Epithelial cell of proximal tubule (primary cell): ENCODE measurements at regions not wholly inside any gene's neighbourhood (a gene's known extent, or its start where the extent isn't known, plus 50 kb on each side); places are given as distances from the start of the nearest gene placed in this dataset.

Source experiments
- DNase-seq: peaks from one replicate; pipeline ENCODE4 v3.0.0-alpha.2; 2011; ENCODE audit warnings: low read depth
- H3K4me3 ChIP-seq: 2 replicates; pipeline ENCODE4 v1.5.1; 2011; ENCODE audit warnings: low read depth, mild to moderate bottlenecking, low read length
- CTCF ChIP-seq: conservative IDR thresholded peaks from 2 replicates; pipeline ENCODE4 v1.5.1; 2012; ENCODE audit warnings: low read depth, mild to moderate bottlenecking, low read length

GRCh38 chr16:7167626-7168025 is 165.0 kb upstream of the RBFOX1 start:
- TF ChIP-seq CTCF = no peak

GRCh38 chr16:7161891-7162290 is 170.8 kb upstream of the RBFOX1 start:
- no peak for DNase-seq
- no peak for TF ChIP-seq CTCF
- no peak overlapping the region for H3K4me3 ChIP-seq

More at GRCh38 chr16:7167626-7168025, 165.0 kb upstream of the RBFOX1 start:
- DNase-seq = no peak
- H3K4me3 ChIP-seq = no peak overlapping the region

GRCh38 chr16:7160093-7160492 is 172.6 kb upstream of the RBFOX1 start:
- no peak for TF ChIP-seq CTCF
- H3K4me3 ChIP-seq = no peak overlapping the region
- no peak for DNase-seq

GRCh38 chr16:7158481-7158880 is 174.2 kb upstream of the RBFOX1 start:
- H3K4me3 ChIP-seq = no peak overlapping the region
- DNase-seq = no peak
- TF ChIP-seq CTCF = no peak

GRCh38 chr16:7150230-7150629 is 182.4 kb upstream of the RBFOX1 start:
- DNase-seq = no peak
- no peak for TF ChIP-seq CTCF
- H3K4me3 ChIP-seq = no peak overlapping the region

- TF ChIP-seq CTCF = no peak
- DNase-seq = no peak
Observed at GRCh38 chr16:7148606-7149005, 184.0 kb upstream of the RBFOX1 start.

GRCh38 chr16:7140899-7141298 is 191.7 kb upstream of the RBFOX1 start:
- TF ChIP-seq CTCF = no peak
- no peak for DNase-seq
- H3K4me3 ChIP-seq = no peak overlapping the region

More at GRCh38 chr16:7148606-7149005, 184.0 kb upstream of the RBFOX1 start:
- no peak overlapping the region for H3K4me3 ChIP-seq
